OCI-LY7 (cell line): ENCODE measurements at regions not wholly inside any gene's neighbourhood (a gene's known extent, or its start where the extent isn't known, plus 50 kb on each side); places are given as distances from the start of the nearest gene placed in this dataset.
"Not testable (repeated sequence)": the region's sequence is repeated elsewhere in the genome, so short reads cannot be mapped to it uniquely, and the experiment has no call there.

Experiments
- BruUV-seq: library from RNA; stranded (reverse); fragments of 400-500 nt; replicated peaks from 2 replicates; lab custom pipeline; 2021; lab: Mats Ljungman, UMichigan
- CTCF ChIA-PET: fragments of 300-600 bp; sonication (Branson Sonifier 250); formaldehyde crosslinking; loops from one replicate; lab custom pipeline; 2022; ENCODE audit warnings: antibody characterized with exemption; ENCODE audit not compliant: unreplicated experiment; lab: Charles Lee
- POLR2A ChIA-PET: fragments of 300-600 bp; sonication (Branson Sonifier 250); formaldehyde crosslinking; loops from one replicate; lab custom pipeline; 2022; ENCODE audit warnings: antibody characterized with exemption; lab: Charles Lee
- DNase-seq: peaks from one replicate; pipeline ENCODE4 v3.0.0-alpha.2; 2015; ENCODE audit warnings: low spot score
- H2AFZ ChIP-seq: fragments of 200-600 bp; sonication (generic), shearing (Covaris generic); 2 replicates; pipeline ENCODE4 v1.6.1; 2014; ENCODE audit warnings: mild to moderate bottlenecking, antibody characterized with exemption, low read length, moderate library complexity
- H3K27ac ChIP-seq: fragments of 200-600 bp; sonication (generic); 2 replicates; pipeline ENCODE4 v1.5.1; 2014; ENCODE audit warnings: mixed run types, low read depth, mild to moderate bottlenecking, moderate library complexity, low read length, inconsistent platforms; ENCODE audit not compliant: poor library complexity, severe bottlenecking
- H3K36me3 ChIP-seq: fragments of 200-600 bp; sonication (generic); 2 replicates; pipeline ENCODE4 v1.6.1; 2014; ENCODE audit warnings: mild to moderate bottlenecking, antibody characterized with exemption, low read length, moderate library complexity, mixed read lengths; ENCODE audit not compliant: insufficient read depth
- H3K4me1 ChIP-seq: fragments of 200-600 bp; sonication (generic); 2 replicates; pipeline ENCODE4 v1.5.1; 2014; ENCODE audit warnings: mild to moderate bottlenecking, low read length; ENCODE audit not compliant: insufficient read depth, poor library complexity, severe bottlenecking
- H3K4me2 ChIP-seq: fragments of 200-600 bp; sonication (generic); 2 replicates; pipeline ENCODE4 v1.6.1; 2014; ENCODE audit warnings: mild to moderate bottlenecking, low read length
- H3K4me3 ChIP-seq: fragments of 200-600 bp; sonication (generic); 2 replicates; pipeline ENCODE4 v1.5.1; 2014; ENCODE audit warnings: mild to moderate bottlenecking, low read depth, low read length; ENCODE audit not compliant: poor library complexity, severe bottlenecking
- H3K79me2 ChIP-seq: fragments of 200-600 bp; sonication (generic); 2 replicates; pipeline ENCODE4 v1.6.1; 2016; ENCODE audit warnings: low read depth, mild to moderate bottlenecking, low read length, moderate library complexity, mixed read lengths; ENCODE audit not compliant: insufficient read depth
- H3K9me2 ChIP-seq: fragments of 200-600 bp; sonication (generic); 2 replicates; pipeline ENCODE4 v1.6.1; 2016; ENCODE audit warnings: mild to moderate bottlenecking, low read length, mixed read lengths; ENCODE audit not compliant: insufficient read depth
- H3K9me3 ChIP-seq: fragments of 200-600 bp; sonication (generic); 2 replicates; pipeline ENCODE4 v1.6.1; 2014; ENCODE audit warnings: mild to moderate bottlenecking, mixed run types, low read length, mixed read lengths
- H4K20me1 ChIP-seq: fragments of 200-600 bp; sonication (generic); 2 replicates; pipeline ENCODE4 v1.6.1; 2014; ENCODE audit warnings: mild to moderate bottlenecking, antibody characterized with exemption, low read length, moderate library complexity, mixed read lengths; ENCODE audit not compliant: insufficient read depth
- intact Hi-C: fragments of 100-400 bp; cut with micrococcal nuclease; formaldehyde crosslinking; loops from one replicate; pipeline ENCODE4 v1.10.0; 2022; ENCODE audit not compliant: unreplicated experiment

- CTCF ChIA-PET, BruUV-seq, H4K20me1 ChIP-seq, H3K9me3 ChIP-seq, H3K36me3 ChIP-seq, H3K4me2 ChIP-seq, DNase-seq, POLR2A ChIA-PET, H3K79me2 ChIP-seq, H3K27ac ChIP-seq, H3K4me3 ChIP-seq, H3K9me2 ChIP-seq, H3K4me1 ChIP-seq, intact Hi-C loops, H2AFZ ChIP-seq: not testable (repeated sequence)
Observed at GRCh38 chr9:63812822-63813221, 1472.2 kb downstream of the FOXD4L5 start.

- BruUV-seq, H3K9me3 ChIP-seq, CTCF ChIA-PET, H2AFZ ChIP-seq, intact Hi-C loops, H3K27ac ChIP-seq, H3K36me3 ChIP-seq, H3K79me2 ChIP-seq, H3K4me1 ChIP-seq, H3K4me3 ChIP-seq, H4K20me1 ChIP-seq, DNase-seq, POLR2A ChIA-PET, H3K9me2 ChIP-seq, H3K4me2 ChIP-seq: not testable (repeated sequence)
Observed at GRCh38 chr9:63804205-63804604, 1480.8 kb downstream of the FOXD4L5 start.

- CTCF ChIA-PET: not testable (repeated sequence)
Observed at GRCh38 chr9:63794081-63794685, 1490.8 kb downstream of the FOXD4L5 start.

GRCh38 chr9:63787454-63787853 is 1497.6 kb downstream of the FOXD4L5 start:
- H2AFZ ChIP-seq, H3K4me1 ChIP-seq, CTCF ChIA-PET, H3K79me2 ChIP-seq, H4K20me1 ChIP-seq, H3K4me2 ChIP-seq, BruUV-seq, H3K36me3 ChIP-seq, POLR2A ChIA-PET, H3K9me2 ChIP-seq, H3K27ac ChIP-seq, H3K4me3 ChIP-seq, H3K9me3 ChIP-seq, intact Hi-C loops, DNase-seq: not testable (repeated sequence)

More at GRCh38 chr9:63794081-63794685, 1490.8 kb downstream of the FOXD4L5 start:
- H3K9me3 ChIP-seq, intact Hi-C loops, H3K4me3 ChIP-seq, H3K36me3 ChIP-seq, H3K4me1 ChIP-seq, DNase-seq, H2AFZ ChIP-seq, H3K27ac ChIP-seq, H3K4me2 ChIP-seq, H4K20me1 ChIP-seq, H3K79me2 ChIP-seq, BruUV-seq, H3K9me2 ChIP-seq, POLR2A ChIA-PET: not testable (repeated sequence)

GRCh38 chr9:63785059-63785458 is 1500.0 kb downstream of the FOXD4L5 start:
- H3K4me2 ChIP-seq, H3K27ac ChIP-seq, H4K20me1 ChIP-seq, POLR2A ChIA-PET, BruUV-seq, CTCF ChIA-PET, H3K4me1 ChIP-seq, H3K4me3 ChIP-seq, H2AFZ ChIP-seq, DNase-seq, H3K9me2 ChIP-seq, H3K36me3 ChIP-seq, intact Hi-C loops, H3K9me3 ChIP-seq, H3K79me2 ChIP-seq: not testable (repeated sequence)

- H3K9me3 ChIP-seq, H3K9me2 ChIP-seq, H4K20me1 ChIP-seq, POLR2A ChIA-PET, H2AFZ ChIP-seq, intact Hi-C loops, H3K27ac ChIP-seq, H3K79me2 ChIP-seq, CTCF ChIA-PET, H3K4me1 ChIP-seq, BruUV-seq, H3K36me3 ChIP-seq, H3K4me3 ChIP-seq, H3K4me2 ChIP-seq, DNase-seq: not testable (repeated sequence)
Observed at GRCh38 chr9:63784421-63784820, 1500.6 kb downstream of the FOXD4L5 start.
